Forelimb muscle (tissue), 1 donor: ENCODE measurements at regions not wholly inside any gene's neighbourhood (a gene's known extent, or its start where the extent isn't known, plus 50 kb on each side); places are given as distances from the start of the nearest gene placed in this dataset.

ENCODE experiments used
- DNase-seq: peaks from one replicate; pipeline ENCODE4 v3.0.0-alpha.2; 2013; ENCODE audit warnings: low read depth

DNA sequence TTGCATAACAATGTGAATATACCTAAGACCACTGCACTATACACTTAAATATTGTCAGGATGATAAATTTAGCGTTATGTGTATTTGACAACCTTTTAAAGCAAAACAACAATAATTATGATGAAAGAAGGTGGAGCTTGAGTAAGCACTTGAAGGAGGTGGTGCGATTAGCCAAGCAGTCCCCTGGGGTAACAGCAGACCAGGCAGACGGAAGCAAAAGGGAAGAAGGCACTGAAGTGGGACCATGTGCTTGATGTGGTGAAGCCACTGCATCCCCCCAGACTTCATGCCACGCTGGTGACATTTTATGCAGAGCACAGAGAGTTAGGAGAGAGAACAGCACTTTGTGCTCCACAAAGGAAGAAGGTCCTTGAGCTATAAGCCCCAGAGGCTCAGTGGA lies 58.3 kb upstream of the ZNF507 start:
- DNase-seq, result no peak

DNA sequence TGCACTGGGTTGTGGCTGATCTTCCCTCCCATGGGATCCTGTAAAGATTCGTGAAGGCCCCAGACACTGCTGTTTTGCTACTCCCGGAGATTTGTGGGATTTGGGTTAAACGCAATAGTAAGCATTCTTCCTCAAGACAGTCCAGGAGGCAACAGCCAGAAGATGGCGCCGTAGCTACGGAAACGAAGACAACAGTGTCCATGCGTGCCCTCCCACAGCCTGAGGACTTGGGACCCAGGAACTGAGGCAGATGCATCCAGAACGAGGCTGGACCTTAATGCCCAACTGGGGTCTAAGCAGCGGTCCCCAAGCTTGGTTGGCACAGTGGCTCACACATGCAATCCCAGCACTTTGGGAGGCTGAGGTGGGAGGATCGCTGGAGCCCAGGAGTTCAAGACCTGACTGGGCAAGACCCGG lies 57.6 kb upstream of the ZNF507 start:
- DNase-seq, result peak; percentile 41

DNA sequence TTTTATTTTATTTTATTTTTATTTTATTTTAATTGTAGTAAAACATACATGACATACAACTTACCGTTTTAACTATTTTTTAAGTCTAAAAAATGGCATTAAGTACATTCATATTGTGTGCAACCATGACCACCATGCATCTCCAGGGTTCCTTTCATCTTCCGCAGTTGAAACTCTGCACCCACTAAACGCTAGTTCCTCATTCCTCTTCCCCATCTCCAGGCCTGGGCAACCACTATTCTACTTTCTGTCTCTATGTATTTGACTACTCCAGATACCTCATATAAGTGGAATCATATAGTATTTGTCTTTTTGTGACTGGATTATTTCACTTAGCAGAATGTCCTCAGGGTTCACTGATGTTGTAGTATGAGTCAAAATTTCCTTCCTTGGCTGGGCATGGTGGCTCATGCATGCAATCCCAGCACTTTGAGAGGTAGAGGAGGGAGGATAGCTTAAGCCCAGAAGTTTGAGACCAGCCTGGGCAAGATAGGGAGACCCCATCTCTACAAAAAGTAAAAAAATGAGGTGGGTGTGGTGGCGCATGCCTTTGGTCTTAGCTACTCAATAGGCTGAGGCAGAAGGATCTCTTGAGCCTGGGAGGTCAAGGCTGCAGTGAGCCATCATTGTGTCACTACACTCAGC lies 55.7 kb upstream of the ZNF507 start:
- DNase-seq, result no peak

DNA sequence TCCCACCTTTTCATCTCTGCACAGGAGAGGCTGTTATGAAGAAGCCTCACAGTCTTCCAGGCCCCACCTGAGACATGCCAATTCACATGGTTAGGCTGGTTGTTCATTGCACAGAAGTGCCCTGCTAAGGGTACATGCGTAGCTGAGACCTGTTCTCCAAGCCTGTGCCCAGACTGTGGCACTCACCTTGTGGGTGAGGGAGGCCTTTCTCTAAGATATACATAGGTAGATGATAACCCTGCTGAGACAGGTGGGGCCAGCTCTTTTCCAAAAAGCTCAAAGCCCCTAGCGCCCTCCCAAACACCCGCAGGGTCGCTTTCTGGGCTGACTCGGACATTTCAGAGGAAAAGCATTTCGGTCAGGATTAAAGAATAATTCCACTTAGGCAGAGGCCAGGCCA lies 53.5 kb upstream of the ZNF507 start:
- no peak for DNase-seq

DNA sequence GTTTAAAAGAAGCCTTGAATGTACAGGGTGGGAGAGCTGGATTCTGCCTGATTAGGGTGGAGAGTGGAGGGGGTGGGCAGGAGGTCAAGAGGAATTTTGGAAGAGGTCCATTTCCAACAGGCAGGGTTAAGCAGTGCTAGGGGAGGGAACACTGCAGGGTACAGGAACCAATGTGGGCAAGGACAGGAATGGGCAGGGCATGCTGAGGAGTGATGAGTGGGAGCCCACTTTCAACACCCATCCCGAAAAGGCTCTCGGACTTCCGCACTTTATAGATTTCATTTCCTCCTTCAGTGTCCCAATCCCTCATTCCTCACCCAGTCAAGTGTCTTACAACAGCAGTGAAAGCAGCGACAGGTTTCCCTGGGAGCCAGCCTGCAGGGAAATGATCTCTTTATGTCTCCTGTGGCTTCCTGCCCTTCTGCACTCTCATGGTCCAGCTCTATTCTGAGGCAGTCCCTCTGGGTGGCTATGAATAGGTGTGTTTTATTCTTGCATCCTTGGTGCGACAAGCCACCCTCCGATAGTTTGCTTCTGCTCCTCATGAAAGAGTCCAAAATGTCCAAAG lies 50.5 kb upstream of the ZNF507 start:
- DNase-seq, result no peak
